Adrenal gland (tissue), 9 donors: ENCODE measurements at regions not wholly inside any gene's neighbourhood (a gene's known extent, or its start where the extent isn't known, plus 50 kb on each side); places are given as distances from the start of the nearest gene placed in this dataset.

ENCODE experiments used
- DNase-seq, 7 donors: peaks; one replicate each; pipeline ENCODE4 v3.0.0-alpha.2; 2019 to 2020
- H3K27ac ChIP-seq, 5 donors: fragments of 200-600 bp; sonication (generic) in 4 of 5; 1 replicate in 3 of 5; 2 replicates in 2 of 5; pipeline versions ENCODE4 v1.5.1 to v1.8.0; 2016 to 2020; ENCODE audit warnings: mild to moderate bottlenecking in 1 of 5
- H3K27me3 ChIP-seq: fragments of 200-600 bp; 2 replicates; pipeline ENCODE4 v1.8.0; 2021
- H3K36me3 ChIP-seq, 2 donors: fragments of 200-600 bp; replicated peaks in 1 of 2; 1 replicate in 1 of 2; 2 replicates in 1 of 2; pipeline versions ENCODE4 v1.5.1 to v1.8.0; 2018 to 2022
- H3K4me1 ChIP-seq, 2 donors: fragments of 200-600 bp; replicated peaks in 1 of 2; 1 replicate in 1 of 2; 2 replicates in 1 of 2; pipeline versions ENCODE4 v1.5.1 to v1.8.0; 2018 to 2021
- H3K4me3 ChIP-seq, 4 donors: fragments of 200-600 bp; sonication (generic) in 3 of 4; one replicate each; pipeline ENCODE4 v1.5.1; 2016 to 2018
- H3K9me3 ChIP-seq, 3 donors: fragments of 200-600 bp; sonication (generic) in 1 of 3; replicated peaks in 1 of 3; 1 replicate in 2 of 3; 2 replicates in 1 of 3; pipeline versions ENCODE4 v1.5.1 to v1.8.0; 2016 to 2021
- POLR2A ChIP-seq, 2 donors: fragments of 450-650 bp; IDR thresholded peaks; one replicate each; pipeline ENCODE4 v1.6.1; 2017; ENCODE audit warnings: antibody characterized with exemption in 2 of 2, mild to moderate bottlenecking in 2 of 2, moderate library complexity in 1 of 2
- WGBS, 4 donors: extraction: QIAGEN DNeasy Blood & Tissue Kit in 2 of 4; methylation state at CpG; one replicate each; pipeline versions ENCODE4 v1.1.5 to v1.1.7; 2013 to 2017; 5-methylcytosine and 5-hydroxymethylcytosine counted together
- intact Hi-C, 2 donors: fragments of 100-400 bp; cut with DNase I; formaldehyde crosslinking; loops; one replicate each; pipeline versions ENCODE4 v1.14.1 to v1.15.0; 2022 to 2023
- TF ChIP-seq, protein P1 (sequence below), 6 experiments: fragments of 450-650 bp in 4 of 6; fragments of 200-600 bp in 2 of 6; sonication (generic) in 1 of 6; IDR thresholded peaks; 1 replicate in 5 of 6; 2 replicates in 1 of 6; pipeline versions ENCODE4 v1.5.1 to v1.8.0; 2016 to 2021; ENCODE audit warnings: antibody characterized with exemption in 6 of 6, mild to moderate bottlenecking in 2 of 6, moderate library complexity in 1 of 6
- donor health status: healthy with polysubstance abuse.
- donor health status: Bipolar disorder and iron deficiency.
- donor health status: DM: yes; HTN: yes; CAD: no.
- donor health status: DM: no; HTN: no; CAD: no.
- donor health status: DM: no; HTN: no; CAD: no.

GRCh38 chr18:10152475-10152874, 238.7 kb downstream of the VAPA start:
- H3K9me3 ChIP-seq = no peaks in the 10 kb centered on the region
- H3K4me3 ChIP-seq = no peak overlapping the region
- H3K27ac ChIP-seq = no peak overlapping the region
- WGBS, 4 donors = 89 to 94% (median 91%) methylated on average over 7 of the region's 7 CpGs
- no peaks in the 10 kb centered on the region for H3K4me1 ChIP-seq
- TF ChIP-seq, protein P1, sequence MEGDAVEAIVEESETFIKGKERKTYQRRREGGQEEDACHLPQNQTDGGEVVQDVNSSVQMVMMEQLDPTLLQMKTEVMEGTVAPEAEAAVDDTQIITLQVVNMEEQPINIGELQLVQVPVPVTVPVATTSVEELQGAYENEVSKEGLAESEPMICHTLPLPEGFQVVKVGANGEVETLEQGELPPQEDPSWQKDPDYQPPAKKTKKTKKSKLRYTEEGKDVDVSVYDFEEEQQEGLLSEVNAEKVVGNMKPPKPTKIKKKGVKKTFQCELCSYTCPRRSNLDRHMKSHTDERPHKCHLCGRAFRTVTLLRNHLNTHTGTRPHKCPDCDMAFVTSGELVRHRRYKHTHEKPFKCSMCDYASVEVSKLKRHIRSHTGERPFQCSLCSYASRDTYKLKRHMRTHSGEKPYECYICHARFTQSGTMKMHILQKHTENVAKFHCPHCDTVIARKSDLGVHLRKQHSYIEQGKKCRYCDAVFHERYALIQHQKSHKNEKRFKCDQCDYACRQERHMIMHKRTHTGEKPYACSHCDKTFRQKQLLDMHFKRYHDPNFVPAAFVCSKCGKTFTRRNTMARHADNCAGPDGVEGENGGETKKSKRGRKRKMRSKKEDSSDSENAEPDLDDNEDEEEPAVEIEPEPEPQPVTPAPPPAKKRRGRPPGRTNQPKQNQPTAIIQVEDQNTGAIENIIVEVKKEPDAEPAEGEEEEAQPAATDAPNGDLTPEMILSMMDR (IDR thresholded peaks at IDR 0.05) = no peak
- TF ChIP-seq POLR2A (IDR thresholded peaks at IDR 0.05) = no peak
- DNase-seq = no peak
- no peaks in the 10 kb centered on the region for H3K36me3 ChIP-seq
- intact Hi-C loops = no loop called here
- no peaks in the 10 kb centered on the region for H3K27me3 ChIP-seq

DNA sequence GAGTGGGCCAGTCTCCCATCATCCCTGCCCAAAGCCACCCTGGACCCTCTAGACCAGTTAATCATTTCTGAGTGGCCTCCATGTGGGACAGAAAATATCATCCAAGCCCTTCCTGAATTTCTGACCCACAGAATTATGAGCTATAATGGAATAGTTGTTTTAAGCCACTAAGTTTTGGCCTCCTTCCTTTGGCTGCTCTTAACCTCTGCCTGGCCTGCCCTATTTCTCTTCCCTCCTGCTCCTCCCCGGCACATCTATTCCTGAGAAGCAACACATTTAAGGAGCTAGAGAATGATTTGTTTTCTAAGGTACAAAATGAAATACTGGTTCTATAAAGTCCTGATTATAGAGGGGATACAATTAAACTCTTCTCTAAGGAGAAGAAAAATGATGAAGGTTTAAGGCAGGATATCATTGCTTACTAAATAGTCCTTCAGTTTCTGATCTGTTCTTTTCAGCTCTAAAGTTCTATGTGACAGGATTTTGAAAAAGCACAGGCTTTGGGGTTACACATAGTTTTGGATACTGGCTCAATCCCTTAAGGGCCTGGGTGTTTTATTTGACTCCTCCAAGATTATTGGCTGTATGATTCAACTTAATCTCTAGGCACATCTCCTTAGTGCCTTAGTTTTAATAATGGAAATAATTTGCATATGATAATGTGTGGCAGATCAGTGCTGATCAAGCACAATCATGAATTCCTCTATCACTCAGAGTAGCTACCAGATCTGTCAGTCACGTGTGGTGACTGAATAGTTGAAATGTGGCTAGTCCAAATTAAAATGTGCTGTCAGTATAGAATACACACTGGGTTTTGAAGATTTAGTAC, 240.3 kb downstream of the VAPA start:
- WGBS, 4 donors = 69 to 80% (median 76%) methylated on average over 2 of the region's 2 CpGs
- Histone ChIP-seq H3K36me3 (no peaks in the 10 kb centered on the region), H3K4me3 (no peak overlapping the region), H3K27me3 (no peaks in the 10 kb centered on the region), H3K9me3 (no peaks in the 10 kb centered on the region), H3K27ac (peak overlapping the region in 1 of 5 donors; percentile 34), H3K4me1 (no peaks in the 10 kb centered on the region)
- DNase-seq = no peak
- no peak for TF ChIP-seq POLR2A (IDR thresholded peaks at IDR 0.05)
- TF ChIP-seq, protein P1 (IDR thresholded peaks at IDR 0.05) = no peak
- intact Hi-C loops = no loop called here

DNA sequence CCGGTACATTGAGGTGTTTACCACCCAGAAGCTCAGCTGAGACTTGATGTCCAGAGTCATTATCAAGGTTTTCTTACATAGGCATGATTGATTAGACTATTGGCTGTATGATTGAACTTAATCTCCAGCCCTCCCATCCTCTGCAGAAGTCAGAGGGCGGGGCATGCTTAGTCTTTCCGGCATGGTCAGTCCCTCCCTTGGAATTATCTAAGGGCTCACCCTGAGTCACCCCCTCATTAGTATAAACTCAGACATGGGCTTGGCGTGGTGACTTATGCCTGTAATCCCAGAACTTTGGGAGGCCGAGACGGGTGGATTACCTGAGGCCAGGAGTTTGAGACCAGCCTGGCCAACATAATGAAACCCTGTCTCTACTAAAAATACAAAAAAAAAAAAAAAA, 243.9 kb downstream of the VAPA start:
- H3K36me3 ChIP-seq = no peaks in the 10 kb centered on the region
- DNase-seq = no peak
- no peaks in the 10 kb centered on the region for H3K27me3 ChIP-seq
- no peak overlapping the region for H3K27ac ChIP-seq
- no peak overlapping the region for H3K4me3 ChIP-seq
- TF ChIP-seq POLR2A (IDR thresholded peaks at IDR 0.05) = no peak
- TF ChIP-seq, protein P1 (IDR thresholded peaks at IDR 0.05) = no peak
- 84 to 96% (median 91%) methylated on average over 5 to 6 of the region's 6 CpGs for WGBS, 4 donors
- no peaks in the 10 kb centered on the region for H3K4me1 ChIP-seq
- H3K9me3 ChIP-seq = no peaks in the 10 kb centered on the region
- intact Hi-C loops = no loop called here

DNA sequence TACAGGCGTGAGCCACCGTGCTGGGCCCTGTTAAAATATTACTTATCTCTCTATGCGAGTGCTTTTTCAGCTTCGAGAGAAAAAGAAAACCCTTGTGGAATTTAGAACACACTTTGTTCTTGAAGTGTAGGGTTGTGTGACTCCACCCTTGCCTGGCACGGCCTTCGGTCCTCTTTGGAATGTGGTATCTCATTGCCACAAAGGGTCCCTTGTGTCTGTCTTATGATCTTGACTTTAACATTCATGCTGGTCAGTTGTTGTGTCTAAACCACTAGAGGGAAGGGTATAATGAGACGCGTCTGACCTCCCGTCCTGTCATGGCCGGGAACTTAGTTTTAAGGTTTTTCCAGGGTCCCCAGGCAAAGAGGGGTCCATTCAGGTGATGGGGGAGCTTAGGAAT, 246.4 kb downstream of the VAPA start:
- Histone ChIP-seq H3K9me3 (no peaks in the 10 kb centered on the region), H3K4me3 (no peak overlapping the region), H3K4me1 (no peaks in the 10 kb centered on the region), H3K27me3 (no peaks in the 10 kb centered on the region), H3K36me3 (no peaks in the 10 kb centered on the region), H3K27ac (no peak overlapping the region)
- no peak for DNase-seq
- intact Hi-C loops = no loop called here
- no peak for TF ChIP-seq POLR2A (IDR thresholded peaks at IDR 0.05)
- TF ChIP-seq, protein P1 (IDR thresholded peaks at IDR 0.05) = no peak
- 89 to 93% (median 90%) methylated on average over 10 of the region's 10 CpGs for WGBS, 4 donors
